ENCODE measurements at regions not wholly inside any gene's neighbourhood (a gene's known extent, or its start where the extent isn't known, plus 50 kb on each side); places are given as distances from the start of the nearest gene placed in this dataset.
"Not testable (repeated sequence)": the region's sequence is repeated elsewhere in the genome, so short reads cannot be mapped to it uniquely, and the experiment has no call there.

GRCh38 chr6:153526479-153526878, 395.4 kb upstream of the RGS17 start:
- DNase-seq, result no peak

- no peak for DNase-seq
Observed at GRCh38 chr6:153525998-153526397, 394.9 kb upstream of the RGS17 start.

- no peak for DNase-seq
Observed at GRCh38 chr6:153523390-153523789, 392.3 kb upstream of the RGS17 start.

- DNase-seq, result peak; percentile 31
Observed at GRCh38 chr6:153511896-153512496, 380.9 kb upstream of the RGS17 start.

GRCh38 chr6:153503810-153504209, 372.7 kb upstream of the RGS17 start:
- DNase-seq, result no peak

- no peak for DNase-seq
Observed at GRCh38 chr6:153493501-153493900, 362.4 kb upstream of the RGS17 start.

- no peak for DNase-seq
Observed at GRCh38 chr6:153489479-153489878, 358.4 kb upstream of the RGS17 start.

- DNase-seq, result no peak
Observed at GRCh38 chr6:153488267-153488666, 357.2 kb upstream of the RGS17 start.

- DNase-seq, result no peak
Observed at GRCh38 chr6:153485072-153485471, 354.0 kb upstream of the RGS17 start.

- DNase-seq, result no peak
Observed at GRCh38 chr6:153484056-153484455, 353.0 kb upstream of the RGS17 start.

- no peak for DNase-seq
Observed at GRCh38 chr6:153476243-153476642, 345.2 kb upstream of the RGS17 start.

- DNase-seq, result no peak
Observed at GRCh38 chr6:153465050-153465449, 334.0 kb upstream of the RGS17 start.

- no peak for DNase-seq
Observed at GRCh38 chr6:153449279-153449678, 318.2 kb upstream of the RGS17 start.

GRCh38 chr6:153442749-153443148, 311.7 kb upstream of the RGS17 start:
- not testable (repeated sequence) for DNase-seq

GRCh38 chr6:153442096-153442495, 311.0 kb upstream of the RGS17 start:
- no peak for DNase-seq

- DNase-seq, result no peak
Observed at GRCh38 chr6:153437193-153437592, 306.1 kb upstream of the RGS17 start.

GRCh38 chr6:153436351-153436750, 305.3 kb upstream of the RGS17 start:
- DNase-seq, result no peak

GRCh38 chr6:153435787-153436186, 304.7 kb upstream of the RGS17 start:
- DNase-seq, result no peak

- no peak for DNase-seq
Observed at GRCh38 chr6:153425536-153425935, 294.5 kb upstream of the RGS17 start.

GRCh38 chr6:153424719-153425400, 293.8 kb upstream of the RGS17 start:
- DNase-seq, result no peak

GRCh38 chr6:153412519-153412918, 281.4 kb upstream of the RGS17 start:
- DNase-seq, result no peak

- no peak for DNase-seq
Observed at GRCh38 chr6:153411070-153411648, 280.1 kb upstream of the RGS17 start.

GRCh38 chr6:153405931-153406330, 274.8 kb upstream of the RGS17 start:
- no peak for DNase-seq

- no peak for DNase-seq
Observed at GRCh38 chr6:153401751-153402150, 270.7 kb upstream of the RGS17 start.

- DNase-seq, result no peak
Observed at GRCh38 chr6:153392156-153392555, 261.1 kb upstream of the RGS17 start.
